GDM1 (cell line): ENCODE measurements at regions not wholly inside any gene's neighbourhood (a gene's known extent, or its start where the extent isn't known, plus 50 kb on each side); places are given as distances from the start of the nearest gene placed in this dataset.

ENCODE experiments used
- DNase-seq: peaks from one replicate; lab custom pipeline; 2025; lab: John Stamatoyannopoulos, UW

- no peak for DNase-seq
Observed at GRCh38 chr15:77791941-77792340, 159.2 kb upstream of the LINGO1 start.

- no peak for DNase-seq
Observed at GRCh38 chr15:77790481-77790880, 157.8 kb upstream of the LINGO1 start.

GRCh38 chr15:77786956-77787355, 154.2 kb upstream of the LINGO1 start:
- DNase-seq, result no peak

DNA sequence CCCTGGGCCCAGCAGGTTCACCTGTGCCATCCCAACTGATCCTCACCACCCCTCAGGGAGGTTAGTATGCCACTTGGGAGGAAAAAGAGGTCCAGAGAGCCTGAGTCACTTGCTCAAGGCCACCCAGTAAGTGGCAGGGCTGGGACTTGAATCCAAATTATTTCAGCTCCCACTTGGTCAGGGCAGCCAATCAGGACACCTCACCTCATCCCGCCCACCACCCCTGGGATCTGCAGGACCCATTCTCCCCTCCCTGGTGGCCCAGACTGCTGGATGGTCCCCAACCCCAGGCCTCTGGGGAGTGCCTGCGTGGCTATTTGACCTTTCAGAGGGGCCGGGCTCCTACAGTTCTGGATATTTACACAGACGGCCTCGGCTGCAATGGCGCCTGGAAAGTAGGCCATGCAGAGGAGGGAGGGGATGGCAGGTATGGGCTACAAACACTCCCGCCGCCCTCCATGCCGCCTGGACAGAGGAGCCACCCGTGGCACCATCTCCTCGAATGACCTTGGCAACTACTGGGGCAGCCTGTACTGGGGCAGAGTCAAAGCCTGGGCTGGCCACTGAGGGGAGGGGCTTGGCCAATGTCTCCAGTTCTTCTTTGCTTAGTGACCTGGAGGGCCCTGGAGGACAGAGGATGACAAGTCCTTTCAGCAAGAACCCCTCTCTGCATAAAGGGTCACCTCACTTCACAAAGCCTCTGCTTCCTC, 153.6 kb upstream of the LINGO1 start:
- no peak for DNase-seq

DNA sequence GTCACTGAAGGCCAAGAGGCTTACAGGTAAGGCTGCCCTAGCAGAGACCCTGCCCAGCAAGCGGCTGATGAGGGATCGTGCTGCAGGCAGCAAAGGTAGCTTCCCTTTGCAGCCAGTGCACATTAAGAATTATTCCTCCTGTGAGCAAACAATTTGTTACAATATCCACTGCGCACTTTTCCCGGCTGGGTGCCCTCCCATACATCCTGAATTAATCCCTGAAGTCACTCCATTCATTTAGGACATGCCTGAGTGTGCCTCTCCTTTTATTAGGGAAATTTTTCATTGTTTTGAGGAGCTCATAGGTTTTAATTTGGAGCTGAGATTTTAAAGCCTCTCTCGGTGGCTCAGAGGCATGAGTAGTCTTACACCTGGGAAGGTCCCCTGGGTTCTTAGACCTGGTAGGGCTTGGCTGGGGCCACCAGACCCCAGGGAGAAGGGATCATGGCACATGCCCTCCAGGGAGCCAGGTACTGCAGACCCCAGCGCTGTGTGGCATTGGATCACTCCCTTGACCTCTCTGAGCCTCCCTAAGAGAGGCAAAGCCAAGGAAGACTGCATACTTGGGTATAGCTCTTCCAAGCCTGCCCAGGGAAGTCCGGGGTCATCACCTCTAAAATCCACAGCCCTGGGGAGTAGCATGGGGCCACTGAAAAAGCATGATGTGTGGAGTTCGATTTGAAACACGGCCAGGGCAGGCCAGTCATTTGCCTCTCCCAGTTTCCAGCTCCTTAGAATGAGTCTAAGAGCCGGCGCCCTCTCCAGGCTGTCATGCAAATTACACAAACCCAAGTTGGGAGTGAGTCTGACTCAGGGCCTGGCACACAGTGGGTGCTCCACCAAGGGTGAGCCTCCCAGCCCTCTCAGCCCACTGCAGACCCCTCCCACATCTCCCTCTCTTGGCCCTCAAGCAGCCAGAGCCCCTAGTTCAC, 151.9 kb upstream of the LINGO1 start:
- DNase-seq, result no peak

DNA sequence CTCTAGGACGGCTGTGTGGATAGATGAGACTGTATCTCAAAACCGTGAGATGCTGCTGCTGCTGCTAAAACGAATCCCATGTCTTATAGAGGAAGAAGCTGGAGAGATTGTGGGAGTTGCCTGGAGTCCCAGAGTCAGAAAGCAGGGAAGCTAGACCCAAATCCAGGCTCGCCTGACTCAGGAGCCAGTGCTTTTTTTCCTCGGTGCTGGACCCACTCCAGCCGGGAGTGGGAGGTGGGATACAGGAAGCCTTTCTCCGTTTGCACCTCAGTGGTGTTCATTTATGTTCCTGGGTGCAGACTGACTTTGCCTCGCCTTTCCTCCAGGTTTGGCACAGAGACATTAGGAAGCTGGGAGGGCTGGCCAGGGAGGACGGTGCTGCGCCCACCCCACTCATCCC, 150.9 kb upstream of the LINGO1 start:
- no peak for DNase-seq

DNA sequence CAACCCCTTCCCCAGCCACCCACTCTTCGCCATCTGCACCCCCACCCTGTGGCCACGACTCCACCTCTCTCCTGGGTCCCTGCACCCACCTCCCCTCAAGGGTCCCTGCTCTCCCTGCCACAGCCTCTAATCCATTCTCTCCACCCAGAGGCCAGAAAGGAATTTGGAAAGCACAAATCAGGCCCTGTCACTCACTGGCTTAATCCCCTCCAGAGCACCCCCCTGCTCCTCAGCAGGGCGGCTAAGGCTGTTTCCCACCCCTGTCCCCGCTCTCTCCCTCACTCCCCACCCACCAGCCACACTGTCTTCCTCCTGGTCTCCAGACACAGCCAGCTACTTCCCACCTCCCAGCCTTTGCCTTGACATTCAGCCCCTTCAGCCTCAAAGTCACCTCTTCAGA, 150.0 kb upstream of the LINGO1 start:
- DNase-seq, result no peak

DNA sequence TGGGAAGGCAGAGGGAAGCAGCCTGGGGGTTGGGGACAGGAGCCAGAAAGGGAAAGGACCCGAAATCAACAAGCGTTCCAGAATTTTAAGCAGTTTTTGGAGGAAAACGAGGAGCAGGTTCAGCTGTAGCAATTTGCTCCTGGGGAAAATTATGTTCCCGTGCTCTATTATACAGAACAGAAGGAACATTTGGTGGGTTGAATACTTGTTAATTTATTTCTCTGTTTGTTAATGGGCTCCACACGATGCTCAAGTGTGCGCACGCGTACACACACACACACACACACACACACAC, 149.2 kb upstream of the LINGO1 start:
- DNase-seq, result no peak

DNA sequence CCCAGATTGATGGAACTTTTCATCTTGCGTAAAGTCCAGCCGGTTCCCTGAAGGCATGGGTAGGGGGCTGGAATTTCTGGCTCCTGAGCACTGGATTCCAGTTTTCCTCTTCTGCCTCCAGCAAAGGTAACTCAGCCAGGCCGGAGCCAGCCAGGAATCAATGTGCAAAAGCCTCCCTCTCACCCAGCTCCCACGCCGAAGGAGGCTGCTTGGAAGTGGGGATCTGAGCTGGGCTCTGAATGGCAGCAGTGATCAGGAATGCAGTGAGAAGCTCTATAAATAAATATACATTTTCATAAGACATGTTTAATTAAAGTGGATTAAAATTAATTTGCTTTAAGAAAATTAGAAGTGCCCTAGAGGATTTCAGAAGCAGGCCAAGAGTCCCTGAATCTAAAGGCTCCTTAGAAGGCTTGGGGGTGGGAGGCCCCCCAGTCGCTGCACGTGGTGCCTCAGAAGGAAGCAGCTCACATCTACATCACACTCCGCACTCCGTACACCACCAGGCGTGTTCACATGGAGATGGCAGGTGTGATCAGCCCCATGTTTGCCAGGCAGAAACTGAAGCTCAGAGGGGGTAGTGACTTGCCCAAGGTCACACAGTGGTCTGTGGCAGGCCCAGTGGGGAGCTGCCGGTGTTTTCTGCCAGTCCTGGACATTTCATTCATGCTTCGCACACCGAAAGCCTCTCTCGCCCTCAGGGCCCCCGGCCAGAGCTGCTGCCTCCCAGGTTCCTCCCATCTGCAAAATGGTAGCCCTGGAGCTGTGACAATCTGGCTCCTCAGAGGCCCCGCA, 148.6 kb upstream of the LINGO1 start:
- DNase-seq, result no peak

DNA sequence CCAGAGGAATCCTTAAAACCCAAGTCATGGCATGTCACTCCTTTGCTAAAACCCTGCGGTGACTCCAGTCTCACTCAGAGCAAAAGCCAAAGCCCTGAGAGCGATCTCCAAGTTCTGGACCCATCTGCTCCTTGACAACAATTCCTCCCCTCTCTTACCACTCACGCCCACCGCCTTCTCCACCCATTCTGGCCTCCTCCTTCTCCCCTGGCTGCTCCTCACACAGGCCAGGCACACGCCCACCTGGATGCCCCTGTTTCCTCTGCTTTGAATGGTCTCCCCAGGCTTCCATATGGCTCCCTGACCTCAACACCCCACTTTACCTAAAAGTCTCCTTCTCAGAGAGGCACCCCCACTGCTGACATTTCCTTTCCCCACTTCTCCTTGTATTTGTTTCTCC, 146.1 kb upstream of the LINGO1 start:
- no peak for DNase-seq

DNA sequence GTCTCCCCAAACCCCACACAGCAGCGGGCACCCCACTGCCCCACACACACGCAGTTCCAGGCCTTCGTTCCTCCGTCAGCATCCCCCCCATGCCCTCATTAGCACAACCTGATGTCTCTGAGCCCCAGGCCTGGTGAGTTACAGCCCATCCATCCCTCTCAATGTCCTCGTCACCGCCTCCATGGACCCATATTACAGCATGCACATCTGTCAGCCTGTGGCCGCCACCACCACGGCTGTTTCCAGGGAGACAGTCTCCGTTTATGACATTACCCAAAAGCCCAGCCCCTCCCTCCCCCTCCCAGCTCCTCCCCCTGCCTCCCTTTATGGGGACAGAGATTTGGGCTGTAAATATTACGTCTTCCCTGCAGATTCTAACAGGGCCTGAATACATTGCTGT, 143.1 kb upstream of the LINGO1 start:
- no peak for DNase-seq

DNA sequence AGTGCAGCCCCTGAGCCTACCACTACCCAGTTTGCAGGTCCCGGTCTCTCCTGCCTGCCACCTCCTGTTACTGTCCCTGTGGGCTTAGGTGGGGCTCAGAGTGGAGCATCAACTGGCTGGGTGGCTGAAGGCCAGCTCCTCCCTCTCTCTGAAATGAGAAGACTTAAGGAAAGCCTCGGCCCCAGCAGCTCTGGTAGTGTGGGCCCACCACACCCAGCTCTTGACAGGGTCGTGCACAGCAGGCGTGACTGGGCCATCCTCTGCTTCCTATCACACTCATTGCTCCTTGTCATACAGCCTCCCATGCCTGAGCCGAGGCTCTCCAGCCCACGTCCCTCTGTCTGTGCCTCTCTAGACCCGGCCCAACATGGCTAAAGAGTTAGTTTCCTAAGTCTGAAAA, 142.7 kb upstream of the LINGO1 start:
- DNase-seq, result no peak

GRCh38 chr15:77774350-77774749, 141.6 kb upstream of the LINGO1 start:
- DNase-seq, result no peak

- no peak for DNase-seq
Observed at GRCh38 chr15:77773903-77774302, 141.2 kb upstream of the LINGO1 start.

DNA sequence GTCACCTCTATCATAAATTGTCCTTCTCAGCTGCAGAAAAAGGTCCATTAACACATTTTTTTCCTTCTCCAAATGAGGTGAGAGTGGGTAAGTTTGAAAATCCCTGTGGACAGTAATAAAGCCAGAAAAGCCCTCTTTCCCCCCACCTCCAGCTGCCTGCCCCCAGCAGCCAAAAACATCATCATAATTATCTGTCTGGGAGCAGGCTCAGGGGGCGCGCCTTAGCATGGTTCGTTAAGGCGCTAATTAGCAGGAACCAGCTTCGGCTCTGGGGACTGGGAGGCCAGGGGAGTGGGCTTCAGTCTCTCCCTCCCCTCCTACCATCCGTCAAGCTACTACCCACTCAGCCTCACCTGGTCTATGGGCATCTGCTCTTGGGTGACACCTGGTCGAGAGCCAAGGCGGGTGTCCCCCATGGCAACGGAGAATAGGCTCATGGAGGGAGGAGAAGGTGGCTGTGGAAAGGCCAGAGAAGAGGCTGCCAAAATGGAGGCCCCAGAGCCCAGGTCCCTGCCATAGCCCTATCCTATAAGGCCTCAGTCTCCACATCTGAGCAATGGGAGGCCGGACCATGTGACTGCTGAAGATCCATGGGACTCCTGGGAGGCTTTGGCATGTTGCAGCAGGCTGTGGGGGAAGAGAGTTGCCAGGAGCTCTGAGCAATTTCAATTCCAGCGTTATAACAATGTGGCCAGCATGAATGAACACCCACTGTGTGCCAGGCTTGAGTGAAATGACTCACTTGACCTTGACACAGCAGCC, 140.1 kb upstream of the LINGO1 start:
- no peak for DNase-seq

DNA sequence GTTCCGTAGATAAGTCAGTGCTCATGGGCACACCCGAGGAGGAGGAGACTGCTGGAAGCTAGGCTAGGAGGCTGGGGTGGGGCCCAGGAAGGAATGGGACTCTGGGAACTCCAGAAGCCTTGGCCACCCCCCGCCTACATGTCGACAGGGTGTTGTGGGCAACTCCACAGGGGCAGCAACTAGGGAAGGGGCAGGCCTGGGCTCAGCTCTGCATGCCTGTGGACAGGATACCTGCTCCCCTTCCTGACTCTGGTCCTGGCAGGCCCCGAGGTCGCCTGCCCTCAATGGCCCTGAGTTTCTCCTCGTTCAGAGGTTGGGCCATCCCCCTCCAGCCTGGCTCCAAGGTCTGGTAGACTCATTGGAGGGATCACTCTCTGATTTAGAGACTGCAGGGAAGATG, 138.9 kb upstream of the LINGO1 start:
- no peak for DNase-seq

DNA sequence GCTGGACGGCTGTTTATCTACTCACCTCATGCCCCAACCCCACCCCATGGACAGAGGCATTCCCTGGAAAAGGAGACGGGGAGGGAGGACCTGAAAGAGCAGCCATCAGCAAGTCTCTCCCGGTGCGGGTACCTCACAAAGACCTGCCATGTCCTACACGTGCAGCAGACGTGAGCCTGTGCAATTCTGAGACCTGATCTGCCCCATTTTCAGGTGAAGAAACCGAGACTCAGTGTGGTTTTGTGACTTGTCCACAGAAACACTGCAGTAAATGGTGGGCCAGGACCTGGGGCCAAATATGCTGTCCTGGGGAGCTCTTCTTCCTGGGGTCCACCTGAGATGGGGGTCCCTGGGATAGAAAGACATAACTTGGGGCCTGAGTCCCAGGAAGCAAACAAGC, 137.0 kb upstream of the LINGO1 start:
- DNase-seq, result no peak

- no peak for DNase-seq
Observed at GRCh38 chr15:77768521-77769078, 135.9 kb upstream of the LINGO1 start.

DNA sequence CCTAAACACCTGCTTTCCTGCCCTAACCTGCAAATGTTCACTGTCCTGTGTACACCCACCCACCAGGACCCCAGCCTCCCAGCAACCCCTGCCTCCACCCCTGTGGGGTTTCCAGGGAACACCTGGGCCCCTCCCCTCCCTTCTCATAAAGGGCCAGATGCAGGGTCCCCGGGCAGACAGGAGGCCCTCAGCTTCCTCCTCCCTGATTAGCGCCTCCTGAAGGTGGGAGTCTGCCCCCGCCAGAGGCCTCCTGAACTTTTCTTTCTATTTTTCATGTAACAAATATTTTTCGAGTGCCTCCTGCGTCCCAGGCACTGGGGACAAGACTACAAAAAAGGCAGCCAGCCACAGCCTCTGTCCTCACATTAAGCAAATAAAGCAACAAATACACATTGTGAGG, 135.4 kb upstream of the LINGO1 start:
- no peak for DNase-seq

DNA sequence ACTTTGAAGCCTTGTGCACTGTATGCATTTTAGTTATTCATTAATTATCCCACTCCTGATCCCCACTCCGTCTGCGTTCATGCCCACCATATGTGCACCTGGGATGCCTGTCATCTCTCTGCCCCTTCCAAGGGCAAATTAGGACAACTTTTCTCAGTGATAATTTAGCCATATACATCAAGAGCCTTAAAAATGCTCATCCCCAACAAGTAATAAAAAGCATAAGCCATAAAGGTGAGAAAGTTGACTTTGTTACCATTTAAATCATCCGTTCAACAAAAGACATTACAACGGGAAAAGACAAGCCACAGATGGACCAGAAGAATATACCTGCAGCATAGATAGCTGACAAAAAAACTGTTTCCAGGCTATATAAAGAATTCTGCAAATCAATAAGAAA, 131.4 kb upstream of the LINGO1 start:
- no peak for DNase-seq

GRCh38 chr15:77762747-77763355, 130.1 kb upstream of the LINGO1 start:
- DNase-seq, result no peak
